ENCODE measurements at regions not wholly inside any gene's neighbourhood (a gene's known extent, or its start where the extent isn't known, plus 50 kb on each side); places are given as distances from the start of the nearest gene placed in this dataset.

GRCh38 chr10:83374741-83375140 lies 764.6 kb upstream of the GHITM start:
- no peak for TF ChIP-seq REST (IDR thresholded peaks at IDR 0.05)
- no peak for TF ChIP-seq ESRRA (IDR thresholded peaks at IDR 0.05; ENCODE audit: borderline replicate concordance, low read length)
- no peak for TF ChIP-seq CTCF (IDR thresholded peaks at IDR 0.05)
- TF ChIP-seq RAD21 (conservative IDR thresholded peaks at IDR 0.05 in 1 of 2, IDR thresholded peaks at IDR 0.05 in 1 of 2) = no peak
- no peak for TF ChIP-seq ZNF302 (CRISPR knock-in tag; IDR thresholded peaks at IDR 0.05)
- TF ChIP-seq MAX (IDR thresholded peaks at IDR 0.05) = no peak
- no peak for TF ChIP-seq CHD2 (IDR thresholded peaks at IDR 0.05; ENCODE audit: low read length, partially characterized antibody)
- no peak for TF ChIP-seq PHF8 (IDR thresholded peaks at IDR 0.05; ENCODE audit: borderline replicate concordance, low read depth)
- no peak for TF ChIP-seq FOSL2 (IDR thresholded peaks at IDR 0.05)
- TF ChIP-seq FOSL2 (CRISPR knock-in tag; IDR thresholded peaks at IDR 0.05) = no peak
- TF ChIP-seq ZFP36 (IDR thresholded peaks at IDR 0.05; ENCODE audit: borderline replicate concordance, partially characterized antibody) = no peak
- no peak for TF ChIP-seq NR3C1 (IDR thresholded peaks at IDR 0.05)

Measured in A549 (cell line).